Fibroblast of pulmonary artery (primary cell): ENCODE measurements at regions not wholly inside any gene's neighbourhood (a gene's known extent, or its start where the extent isn't known, plus 50 kb on each side); places are given as distances from the start of the nearest gene placed in this dataset.

Source experiments
- DNase-seq: peaks from one replicate; pipeline ENCODE4 v3.0.0-alpha.2; 2010; ENCODE audit warnings: low read depth
- H3K4me3 ChIP-seq: replicated peaks from 2 replicates; pipeline ENCODE4 v1.5.1; 2011; ENCODE audit warnings: low read depth, mild to moderate bottlenecking, control low read depth, low read length, moderate library complexity
- CTCF ChIP-seq: IDR thresholded peaks from 2 replicates; pipeline ENCODE4 v1.5.1; 2011; ENCODE audit warnings: mild to moderate bottlenecking, control low read depth, low read length, inconsistent platforms; ENCODE audit errors: missing control alignments

GRCh38 chr5:123294544-123294943, 128.7 kb downstream of the CEP120 start:
- TF ChIP-seq CTCF, result no peak
- DNase-seq, result no peak

GRCh38 chr5:123289210-123289609, 134.0 kb downstream of the CEP120 start:
- H3K4me3 ChIP-seq, result no peak overlapping the region
- DNase-seq, result no peak
- TF ChIP-seq CTCF, result no peak

More at GRCh38 chr5:123294544-123294943, 128.7 kb downstream of the CEP120 start:
- no peak overlapping the region for H3K4me3 ChIP-seq

GRCh38 chr5:123287881-123288280, 135.3 kb downstream of the CEP120 start:
- H3K4me3 ChIP-seq, result no peak overlapping the region
- DNase-seq, result no peak
- TF ChIP-seq CTCF, result no peak

GRCh38 chr5:123286891-123287290, 136.3 kb downstream of the CEP120 start:
- TF ChIP-seq CTCF, result no peak
- no peak for DNase-seq
- H3K4me3 ChIP-seq, result no peak overlapping the region

- DNase-seq, result peak; percentile 30
- TF ChIP-seq CTCF, result no peak
- H3K4me3 ChIP-seq, result peak overlapping the region; percentile 30
Observed at GRCh38 chr5:123285122-123286023, 137.8 kb downstream of the CEP120 start.

- TF ChIP-seq CTCF, result no peak
- DNase-seq, result no peak
- H3K4me3 ChIP-seq, result no peak overlapping the region
Observed at GRCh38 chr5:123283499-123283898, 139.7 kb downstream of the CEP120 start.

GRCh38 chr5:123283031-123283430, 140.2 kb downstream of the CEP120 start:
- TF ChIP-seq CTCF, result no peak
- peak; percentile 21 for DNase-seq
- H3K4me3 ChIP-seq, result no peak overlapping the region
